Stimulated activated CD4-positive, alpha-beta T cell treated with anti-CD3 and anti-CD28 coated beads, Interleukin-2, amount 100 ng/mL, for 4 hours (primary cell): ENCODE measurements at regions not wholly inside any gene's neighbourhood (a gene's known extent, or its start where the extent isn't known, plus 50 kb on each side); places are given as distances from the start of the nearest gene placed in this dataset.
"Not testable (repeated sequence)": the region's sequence is repeated elsewhere in the genome, so short reads cannot be mapped to it uniquely, and the experiment has no call there.

Experiments used
- DNase-seq: peaks from one replicate; pipeline ENCODE4 v3.0.0-alpha.2; 2020; ENCODE audit warnings: low read depth

DNA sequence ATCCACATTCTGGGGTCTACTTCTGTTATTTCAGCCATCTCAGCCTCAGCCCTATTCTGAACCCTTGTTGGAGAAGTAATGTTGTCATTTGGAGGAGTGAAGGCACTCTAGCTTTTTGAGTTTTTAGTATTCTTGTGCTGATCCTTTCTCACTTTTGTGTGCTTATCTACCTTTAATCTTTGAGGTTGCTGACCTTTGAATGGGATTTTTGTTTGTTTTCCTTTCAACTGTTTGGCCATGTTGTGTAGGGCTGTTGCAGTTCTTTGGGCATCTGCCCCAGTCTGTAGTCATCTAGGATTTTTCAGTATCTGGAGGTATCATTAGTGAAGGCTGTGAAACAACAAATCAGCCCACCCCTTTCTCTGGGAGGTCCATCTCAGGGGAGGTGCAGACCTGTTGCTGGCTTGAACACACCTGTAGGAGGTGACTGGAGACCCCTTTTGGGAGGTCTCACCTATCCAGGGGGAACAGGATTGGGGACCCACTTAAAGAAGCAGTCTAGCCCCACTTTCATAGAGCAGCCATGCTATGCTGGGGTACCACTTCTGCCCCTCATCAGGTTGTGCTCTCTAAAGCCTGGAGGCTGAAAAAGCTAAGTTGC is 1391.4 kb downstream of the UQCRFS1 start:
- DNase-seq = no peak

DNA sequence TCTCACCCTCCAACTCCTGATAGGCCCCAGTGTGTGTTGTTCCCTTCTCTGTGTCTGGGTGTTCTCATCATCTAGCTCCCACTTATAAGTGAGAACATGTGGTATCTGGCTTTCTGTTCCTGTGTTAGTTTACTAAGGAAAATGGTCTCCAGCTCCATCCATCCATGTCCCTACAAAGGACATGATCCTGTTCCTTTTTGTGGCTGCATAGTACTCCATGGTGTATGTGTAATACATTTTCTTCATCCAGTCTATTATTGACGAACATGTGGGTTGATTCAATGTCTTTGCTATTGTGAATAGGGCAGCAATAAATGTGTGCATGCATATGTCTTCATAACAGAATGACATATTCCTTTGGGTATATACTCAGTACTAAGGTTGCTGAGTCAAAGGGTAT is 1397.0 kb downstream of the UQCRFS1 start:
- no peak for DNase-seq

DNA sequence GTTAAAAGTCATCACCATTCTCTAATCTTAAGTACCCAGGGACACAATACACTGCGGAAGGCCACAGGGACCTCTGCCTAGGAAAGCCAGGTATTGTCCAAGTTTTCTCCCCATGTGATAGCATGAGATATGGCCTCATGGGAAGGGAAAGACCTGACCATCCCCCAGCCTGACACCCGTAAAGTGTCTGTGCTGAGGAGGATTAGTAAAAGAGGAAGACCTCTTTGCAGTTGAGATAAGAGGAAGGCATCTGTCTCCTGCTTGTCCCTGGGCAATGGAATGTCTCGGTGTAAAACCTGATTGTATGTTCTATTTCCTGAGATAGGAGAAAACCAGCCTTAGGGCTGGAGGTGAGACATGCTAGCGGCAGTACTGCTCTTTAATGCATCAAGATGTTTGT is 1398.1 kb downstream of the UQCRFS1 start:
- DNase-seq = not testable (repeated sequence)

DNA sequence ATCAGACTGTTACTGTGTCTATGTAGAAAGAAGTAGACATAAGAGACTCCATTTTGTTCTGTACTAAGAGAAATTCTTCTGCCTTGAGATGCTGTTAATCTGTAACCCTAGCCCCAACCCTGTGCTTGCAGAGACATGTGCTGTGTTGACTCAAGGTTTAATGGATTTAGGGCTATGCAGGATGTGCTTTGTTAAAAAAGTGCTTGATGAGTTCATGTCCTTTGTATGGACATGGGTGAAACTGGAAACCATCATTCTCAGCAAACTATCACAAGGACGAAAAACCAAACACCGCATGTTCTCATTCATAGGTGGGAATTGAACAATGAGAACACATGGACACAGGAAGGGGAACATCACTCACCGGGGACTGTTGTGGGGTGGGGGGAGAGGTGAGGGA is 1398.7 kb downstream of the UQCRFS1 start:
- not testable (repeated sequence) for DNase-seq

DNA sequence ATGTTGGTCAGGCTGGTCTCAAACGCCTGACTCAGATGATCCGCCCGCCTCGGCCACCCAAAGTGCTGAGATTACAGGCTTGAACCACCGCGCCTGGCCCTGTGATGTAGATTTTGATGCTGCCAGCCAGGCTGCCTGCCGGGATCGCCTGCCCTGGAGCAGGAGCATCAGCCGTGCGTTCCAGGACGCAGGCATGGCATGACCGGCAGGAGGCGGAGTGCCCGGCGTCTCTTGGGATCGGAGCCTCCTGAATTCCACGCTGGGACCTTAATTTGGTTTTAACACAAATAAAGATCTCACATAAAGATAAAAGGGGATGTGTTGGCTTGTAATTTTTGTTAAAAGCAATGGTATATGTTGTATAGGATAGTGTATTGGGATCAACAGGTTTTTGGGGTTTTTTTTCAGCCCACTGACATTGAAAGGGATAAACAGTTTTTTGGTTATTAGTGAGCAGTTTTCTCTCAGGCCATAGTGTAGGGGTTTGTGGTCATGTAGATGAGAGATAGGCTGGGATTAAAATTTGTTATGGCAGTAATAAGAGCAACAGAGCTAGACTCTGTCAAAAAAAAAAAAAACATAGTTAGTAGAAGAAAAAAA is 1406.4 kb downstream of the UQCRFS1 start:
- DNase-seq = no peak

DNA sequence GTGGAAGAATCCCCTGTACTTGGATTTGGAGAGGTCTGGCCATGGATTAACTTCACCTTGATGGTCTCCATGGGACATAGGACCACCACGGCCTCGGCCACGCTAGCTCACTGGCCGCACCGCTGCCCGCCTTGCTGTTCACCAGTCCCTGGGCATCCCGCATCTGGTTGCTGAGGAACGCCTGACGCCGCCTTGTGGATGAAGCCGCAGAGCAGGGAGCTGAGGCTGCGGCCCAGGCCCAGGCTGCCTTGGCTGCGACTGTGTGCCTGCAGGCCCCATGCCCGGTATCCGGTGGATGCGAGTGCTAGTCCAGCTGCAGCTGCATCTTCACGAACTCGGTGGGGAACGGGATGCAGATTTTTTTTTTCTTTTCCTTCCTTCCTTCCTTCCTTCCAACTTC is 1407.1 kb downstream of the UQCRFS1 start:
- no peak for DNase-seq

DNA sequence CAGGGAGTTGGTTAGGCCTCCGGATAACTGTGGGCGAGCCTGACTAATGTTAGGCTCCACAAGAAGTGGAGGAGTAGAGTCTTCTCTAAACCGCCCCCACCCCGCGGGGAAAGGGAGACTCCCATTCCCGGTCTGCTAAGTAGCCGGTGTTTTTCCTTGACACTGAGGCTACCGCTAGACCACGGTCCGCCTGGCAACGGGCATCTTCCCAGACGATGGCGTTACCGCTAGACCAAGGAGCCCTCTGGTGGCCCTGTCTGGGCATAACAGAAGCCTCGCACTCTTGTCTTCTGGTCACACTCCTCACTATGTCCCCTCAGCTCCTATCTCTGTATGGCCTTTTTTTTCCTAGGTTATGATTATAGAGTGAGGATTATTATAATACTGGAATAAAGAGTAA is 1410.7 kb downstream of the UQCRFS1 start:
- DNase-seq = not testable (repeated sequence)

DNA sequence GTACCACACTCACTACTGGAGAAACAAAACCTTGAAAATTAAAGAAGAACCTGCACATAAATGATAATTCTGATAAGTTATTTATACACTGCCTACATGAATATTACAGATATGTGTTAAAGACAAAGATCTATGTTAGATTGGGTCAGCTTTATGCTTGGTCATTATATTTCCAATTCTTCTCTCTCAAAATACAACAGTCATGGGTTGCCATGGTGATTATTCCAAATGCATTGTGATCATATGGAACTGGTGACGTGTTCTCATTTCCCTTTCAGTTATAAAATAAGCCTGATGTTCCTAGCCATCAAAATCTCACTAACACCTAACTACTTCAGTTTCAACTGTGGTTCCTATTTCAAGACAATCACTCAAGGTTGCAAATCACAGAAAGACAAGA is 1416.4 kb downstream of the UQCRFS1 start:
- DNase-seq = no peak

DNA sequence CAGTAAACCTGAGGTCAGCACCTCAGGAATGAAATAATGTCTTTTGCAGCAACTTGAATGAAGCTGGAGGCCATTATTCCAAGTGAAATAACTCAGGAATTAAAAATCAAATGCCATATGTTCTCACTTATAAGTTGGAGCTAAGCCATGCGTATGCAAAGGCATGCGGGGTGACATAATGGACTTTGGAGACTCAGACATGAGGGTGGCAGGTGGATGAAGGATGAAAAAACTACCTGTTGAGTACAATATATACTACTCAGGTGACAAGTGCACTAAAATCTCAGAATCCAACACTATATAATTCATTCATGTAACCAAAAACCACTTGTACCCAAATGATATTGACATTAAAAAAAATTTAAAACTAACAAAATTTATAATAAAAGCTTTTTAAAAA is 1416.9 kb downstream of the UQCRFS1 start:
- no peak for DNase-seq

DNA sequence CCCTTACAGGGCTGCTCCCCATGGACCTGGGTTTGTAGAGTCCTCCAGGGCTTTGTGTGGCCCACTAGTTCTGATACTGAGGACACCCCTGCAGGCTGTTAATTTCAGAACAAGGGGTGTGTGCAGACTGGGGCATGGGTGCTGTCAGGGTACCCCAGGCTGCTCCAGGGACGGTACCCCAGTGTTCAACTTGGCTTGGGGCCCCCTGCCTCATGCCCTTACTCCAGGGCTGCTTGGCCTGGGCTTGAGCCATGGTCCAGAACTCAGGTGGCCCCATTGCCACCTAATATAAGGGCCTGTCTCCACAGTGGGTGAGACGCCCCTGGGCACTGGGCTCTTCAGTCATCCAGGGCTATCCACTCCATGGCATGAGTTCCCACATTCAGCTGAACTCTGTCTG is 1417.6 kb downstream of the UQCRFS1 start:
- DNase-seq = no peak

DNA sequence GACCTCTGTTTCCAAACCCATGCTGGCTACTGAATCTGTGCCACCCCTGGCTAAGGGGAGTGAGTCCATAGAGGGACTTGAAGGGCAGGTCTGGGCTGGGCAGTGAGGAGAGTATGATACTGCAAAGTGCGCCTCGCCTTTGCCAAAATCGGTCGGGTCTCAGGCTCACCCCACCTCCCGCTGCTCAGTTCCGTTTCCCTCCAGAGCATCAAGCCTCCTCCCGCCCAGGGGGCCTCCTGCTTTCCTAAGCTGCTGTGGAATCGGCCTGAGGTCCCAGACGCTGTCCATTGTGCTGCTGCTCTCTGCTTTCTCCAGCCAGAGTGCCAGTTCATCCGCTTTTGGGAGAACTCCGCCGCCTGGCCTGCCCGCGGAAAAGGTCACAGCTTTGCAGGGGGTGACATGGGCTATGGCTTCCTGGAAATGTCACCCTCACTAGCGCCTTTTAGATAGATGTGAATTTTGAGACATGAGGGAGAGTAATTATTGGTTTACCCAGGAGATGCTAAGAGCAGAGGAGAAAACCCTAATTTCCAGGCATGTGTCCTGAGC is 1418.4 kb downstream of the UQCRFS1 start:
- no peak for DNase-seq

DNA sequence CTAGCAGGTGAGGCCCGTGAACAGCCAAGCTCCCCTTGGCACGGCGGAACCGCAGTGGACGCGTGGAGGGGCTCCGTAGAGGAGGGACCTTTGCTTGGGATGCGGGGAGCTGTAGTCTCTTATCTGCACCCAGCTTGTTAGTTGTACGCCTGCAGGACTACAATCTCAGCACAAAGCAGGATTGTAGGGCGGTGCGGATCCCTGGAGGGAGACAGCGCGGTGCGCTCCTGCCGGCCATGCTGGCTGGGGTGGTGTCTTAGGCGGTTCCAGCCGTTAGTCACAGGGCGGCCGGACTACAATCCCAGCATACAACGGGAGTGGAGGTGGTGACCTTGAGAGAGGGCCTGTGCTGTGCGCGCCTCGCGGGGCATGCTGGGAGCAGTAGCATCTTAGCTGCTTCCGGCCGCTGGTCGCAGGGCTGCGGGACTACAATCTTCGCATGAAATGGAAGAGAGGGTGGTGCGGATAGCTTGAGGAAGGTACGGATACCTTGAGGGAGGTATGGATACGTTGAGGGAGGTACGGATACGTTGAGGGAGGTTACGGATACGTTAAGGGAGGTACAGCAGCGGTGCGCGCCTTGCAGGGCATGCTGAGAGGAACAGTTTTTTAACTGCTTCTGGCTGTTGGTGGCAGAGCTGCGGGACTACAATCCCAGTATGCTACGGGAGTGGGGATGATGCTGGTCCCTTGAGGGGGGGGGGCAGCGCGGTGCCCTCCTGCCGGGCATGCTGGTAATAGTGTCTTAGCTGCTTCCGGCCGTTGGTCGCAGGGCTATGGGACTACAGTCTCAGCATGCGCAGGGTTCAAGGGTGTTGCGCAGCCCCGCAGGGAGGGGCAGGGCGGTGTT is 1419.1 kb downstream of the UQCRFS1 start:
- DNase-seq = peak; percentile 88

DNA sequence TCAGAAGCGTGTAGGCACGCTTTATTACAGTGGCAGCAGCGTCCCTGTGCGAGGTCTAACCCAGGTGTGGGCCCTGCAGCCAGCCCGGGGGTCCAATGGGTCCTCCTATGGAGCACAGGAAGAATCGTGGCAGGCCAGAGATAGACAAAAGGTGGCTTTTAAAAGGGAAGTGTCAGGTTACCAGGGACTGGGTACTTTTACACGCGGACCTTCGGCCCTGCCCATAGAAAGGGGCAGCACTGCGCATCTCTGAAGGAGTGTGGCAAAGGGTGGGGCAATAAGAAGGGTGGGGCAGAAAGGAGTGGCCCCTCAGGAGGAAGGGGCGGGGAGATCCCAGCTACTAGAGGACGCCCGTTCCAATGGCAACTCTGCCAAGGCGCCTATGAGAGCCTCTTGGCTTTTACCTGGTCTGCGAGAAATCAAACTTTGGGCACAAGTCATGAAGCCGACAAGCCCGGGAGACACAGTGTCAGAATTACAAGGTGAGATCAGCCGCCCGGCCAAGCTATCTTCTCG is 1419.8 kb downstream of the UQCRFS1 start:
- peak; percentile 67 for DNase-seq

DNA sequence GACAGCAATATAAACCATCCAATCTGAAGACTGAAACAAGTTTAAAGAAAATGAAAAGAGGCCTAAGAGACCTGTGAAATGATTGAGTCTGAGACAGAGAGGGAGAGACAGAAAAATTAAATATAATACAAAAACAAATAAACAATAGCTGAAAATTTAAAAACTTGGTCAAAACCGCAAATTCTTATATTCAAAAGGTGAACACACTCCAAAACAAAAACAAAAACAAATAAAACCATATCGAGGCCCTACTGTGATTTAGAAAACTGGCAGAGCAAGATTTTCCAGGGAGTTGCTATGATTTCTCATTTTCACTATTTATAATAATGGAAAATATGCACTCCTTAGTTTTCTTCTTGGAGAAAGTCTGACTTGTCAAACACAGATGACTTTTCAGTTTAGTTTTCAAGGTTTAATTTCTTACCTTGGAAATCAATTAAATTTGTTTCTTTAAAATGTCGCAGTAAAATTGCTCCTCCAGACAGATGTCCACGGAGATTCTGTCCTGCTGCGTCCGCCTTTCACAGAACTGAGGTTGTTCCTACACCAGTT is 1420.3 kb downstream of the UQCRFS1 start:
- no peak for DNase-seq

DNA sequence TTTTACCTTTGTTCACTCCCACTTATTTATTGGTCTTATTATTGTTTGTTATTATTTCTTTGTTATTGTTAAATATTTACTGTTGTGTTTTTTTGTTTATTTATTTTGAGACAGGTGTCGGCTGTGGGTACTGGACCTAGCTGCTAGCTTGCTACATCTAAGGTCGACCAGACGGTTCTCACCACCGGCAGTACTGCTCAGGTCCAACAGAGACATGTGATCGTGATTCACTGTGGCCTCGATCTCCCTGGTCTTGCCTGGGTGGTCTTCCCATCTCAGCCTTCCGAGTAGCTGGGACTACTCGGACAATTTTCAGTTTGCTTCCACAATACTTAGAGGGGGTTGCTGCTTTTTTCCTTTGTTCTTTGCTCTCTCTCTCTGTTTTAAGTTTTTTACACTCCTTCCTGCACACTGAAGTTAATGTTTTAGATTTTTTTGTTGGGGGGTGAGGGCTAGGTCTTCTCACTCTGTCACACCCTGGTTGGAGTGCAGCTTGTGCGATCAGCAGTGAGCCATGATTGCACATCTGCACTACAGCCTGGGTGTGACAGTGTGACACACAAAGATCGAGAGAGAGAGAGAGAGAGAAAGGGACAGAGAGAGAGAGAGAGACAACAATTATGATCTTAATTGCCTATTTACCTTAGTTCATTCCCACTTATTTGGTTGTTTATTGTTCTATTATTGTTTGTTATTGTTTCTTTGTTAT is 1432.4 kb downstream of the UQCRFS1 start:
- no peak for DNase-seq

DNA sequence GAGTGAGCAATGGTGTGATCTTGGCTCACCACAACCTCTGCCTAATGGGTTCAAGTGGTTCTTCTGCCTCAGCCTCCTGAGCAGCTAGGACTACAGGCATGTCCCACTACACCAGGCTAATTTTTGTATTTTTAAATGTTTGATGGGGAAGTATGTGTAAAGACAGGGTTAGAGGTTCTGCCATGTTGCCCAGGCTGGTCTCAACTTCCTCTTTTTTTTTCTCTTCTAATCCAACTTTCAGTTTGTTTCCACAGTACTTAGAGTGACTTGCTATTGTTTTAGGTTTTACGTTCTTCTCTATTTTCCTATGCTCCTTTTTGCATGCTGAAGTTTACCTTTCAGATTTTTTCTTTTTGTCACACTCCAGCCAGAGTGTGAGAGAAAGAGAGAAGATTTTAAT is 1433.0 kb downstream of the UQCRFS1 start:
- no peak for DNase-seq

DNA sequence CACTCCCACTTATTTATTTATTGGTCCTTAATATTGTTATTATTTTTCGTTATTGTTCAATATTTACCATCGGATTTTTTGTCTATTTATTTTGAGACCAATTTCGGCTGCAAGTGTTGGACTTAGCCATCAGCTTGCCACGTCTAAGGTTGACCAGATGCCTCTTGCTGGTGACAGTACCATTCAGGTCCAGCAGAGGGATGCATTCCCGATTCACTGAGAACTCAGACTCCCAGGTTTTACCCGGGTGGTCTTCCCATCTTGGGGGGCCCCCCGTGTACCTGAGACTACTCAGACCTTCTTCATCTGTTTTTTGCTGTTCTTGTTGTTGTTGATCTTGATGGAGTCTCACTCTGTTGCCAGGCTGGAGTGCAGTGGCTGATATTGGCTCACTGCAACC is 1435.2 kb downstream of the UQCRFS1 start:
- DNase-seq = no peak

DNA sequence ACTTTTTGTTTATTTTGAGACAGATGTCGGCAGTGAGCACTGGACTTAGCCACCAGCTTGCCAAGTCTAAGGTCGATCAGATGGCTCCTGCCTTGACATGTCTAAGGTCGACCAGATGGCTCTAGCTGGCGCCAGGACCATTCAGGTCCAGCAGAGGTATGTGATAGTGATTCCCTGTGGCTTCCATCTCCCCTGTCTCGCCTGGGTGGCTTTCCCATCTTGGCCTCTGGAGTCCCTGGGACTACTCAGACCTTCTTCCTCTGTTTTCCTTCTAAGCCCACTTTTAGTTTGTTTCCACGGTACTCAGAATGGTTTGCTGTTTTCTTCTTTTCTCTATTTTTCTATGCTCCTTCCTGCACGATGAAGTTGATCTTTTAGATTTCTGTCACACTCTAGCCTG is 1435.7 kb downstream of the UQCRFS1 start:
- DNase-seq = no peak

DNA sequence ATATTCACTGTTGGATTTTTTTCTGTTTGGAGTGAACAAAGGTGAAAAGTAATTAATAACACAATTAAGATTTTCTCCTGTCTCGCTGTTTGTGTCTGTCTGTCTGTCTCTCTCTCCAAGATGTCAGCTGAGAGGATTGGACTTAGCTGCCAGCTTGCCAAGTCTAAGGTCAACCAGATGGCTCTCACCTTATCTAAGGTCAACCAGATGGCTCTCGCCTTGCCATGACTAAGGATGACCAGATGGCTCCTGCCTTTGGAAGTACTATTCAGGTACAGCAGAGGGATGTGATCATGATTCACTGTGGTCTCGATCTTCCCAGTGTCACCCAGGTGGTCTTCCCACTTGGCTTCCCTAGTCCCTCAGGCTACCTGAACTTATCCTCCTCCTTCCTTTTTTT is 1436.4 kb downstream of the UQCRFS1 start:
- no peak for DNase-seq

DNA sequence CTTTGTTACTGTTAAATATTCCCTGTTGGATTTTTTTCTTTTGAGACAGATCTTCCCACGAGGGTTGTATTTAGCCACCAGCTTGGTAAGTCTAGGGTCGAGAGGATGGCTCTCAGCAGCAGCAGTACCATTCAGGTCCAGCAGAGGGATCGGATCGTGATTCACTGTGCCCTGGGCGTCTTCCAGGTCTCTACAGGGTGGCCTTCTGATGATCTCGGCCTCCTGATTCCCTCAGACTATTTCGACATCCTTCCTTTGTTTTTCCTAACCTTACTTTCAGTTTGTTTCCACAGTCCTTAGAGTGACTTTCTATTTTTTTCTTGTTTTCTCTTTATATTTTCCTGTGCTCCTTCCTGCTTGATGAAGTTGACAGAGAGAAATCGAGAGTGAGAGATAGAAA is 1436.9 kb downstream of the UQCRFS1 start:
- DNase-seq = no peak

DNA sequence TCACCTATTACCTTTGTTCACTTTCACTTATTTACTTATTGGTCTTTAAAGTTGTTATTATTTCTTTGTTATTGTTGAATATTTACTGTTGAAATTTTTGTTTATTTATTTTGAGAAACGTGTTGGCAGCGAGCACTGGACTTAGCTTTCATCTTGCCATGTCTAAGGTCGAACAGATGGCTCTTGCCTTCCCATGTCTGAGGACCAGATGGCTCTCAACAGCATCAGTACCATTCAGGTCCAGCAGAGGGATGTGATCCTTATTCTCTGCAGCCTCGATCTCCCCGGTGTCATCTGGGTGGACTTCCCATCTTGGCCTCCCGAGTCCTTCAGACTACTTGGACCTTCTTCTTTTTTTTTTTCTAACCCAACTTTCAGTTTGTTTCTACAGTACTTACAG is 1437.6 kb downstream of the UQCRFS1 start:
- no peak for DNase-seq

DNA sequence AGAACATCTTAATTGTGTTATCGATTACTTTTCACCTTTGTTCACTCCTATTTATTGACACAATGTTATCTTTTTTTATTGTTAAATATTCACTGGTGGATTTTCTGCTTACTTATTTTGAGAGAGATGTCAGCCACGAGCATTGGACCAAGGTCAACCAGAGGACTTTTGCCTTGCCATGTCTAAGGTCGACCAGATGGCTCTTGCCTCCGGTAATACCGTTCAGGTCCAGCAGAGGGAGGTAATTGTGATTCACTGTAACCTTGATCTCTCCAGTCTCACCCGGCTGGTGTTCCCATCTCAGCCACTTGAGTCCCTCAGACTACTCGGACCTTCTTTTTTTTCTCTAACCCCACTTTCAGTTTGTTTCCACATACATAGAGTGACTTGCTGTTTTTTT is 1438.1 kb downstream of the UQCRFS1 start:
- DNase-seq = no peak
